GM12874 (cell line): ENCODE measurements at regions not wholly inside any gene's neighbourhood (a gene's known extent, or its start where the extent isn't known, plus 50 kb on each side); places are given as distances from the start of the nearest gene placed in this dataset.

Experiments
- CTCF ChIP-seq: IDR thresholded peaks from 2 replicates; pipeline ENCODE4 v1.5.1; 2011; ENCODE audit warnings: low read depth, mild to moderate bottlenecking, control low read depth, low read length, moderate library complexity; ENCODE audit not compliant: insufficient read depth

DNA sequence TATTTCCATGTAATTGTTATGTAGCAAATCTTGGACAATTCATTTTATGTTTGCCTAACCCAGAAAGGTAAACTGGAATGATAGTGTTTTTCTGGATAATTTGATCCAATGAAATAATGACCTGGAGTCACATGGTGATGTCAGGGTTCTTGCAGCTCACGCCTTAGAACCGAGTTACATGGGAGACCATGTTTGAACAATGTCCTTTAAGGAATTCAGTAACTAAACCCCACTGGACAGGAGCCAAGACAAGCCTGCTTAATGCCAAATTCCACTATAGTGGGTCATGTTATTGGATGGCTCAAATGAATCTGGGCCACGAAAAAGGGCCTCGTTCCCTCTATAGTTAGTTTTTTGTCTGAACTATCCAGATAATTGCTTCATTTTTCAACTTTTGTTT is 255.8 kb upstream of the HMGA2 start:
- TF ChIP-seq CTCF: no peak

GRCh38 chr12:65570451-65571130 is 253.7 kb upstream of the HMGA2 start:
- TF ChIP-seq CTCF: no peak

GRCh38 chr12:65574867-65575266 is 249.4 kb upstream of the HMGA2 start:
- no peak for TF ChIP-seq CTCF

- no peak for TF ChIP-seq CTCF
Observed at GRCh38 chr12:65584016-65584415, 240.3 kb upstream of the HMGA2 start.

GRCh38 chr12:65585648-65586602 is 238.4 kb upstream of the HMGA2 start:
- TF ChIP-seq CTCF: no peak

DNA sequence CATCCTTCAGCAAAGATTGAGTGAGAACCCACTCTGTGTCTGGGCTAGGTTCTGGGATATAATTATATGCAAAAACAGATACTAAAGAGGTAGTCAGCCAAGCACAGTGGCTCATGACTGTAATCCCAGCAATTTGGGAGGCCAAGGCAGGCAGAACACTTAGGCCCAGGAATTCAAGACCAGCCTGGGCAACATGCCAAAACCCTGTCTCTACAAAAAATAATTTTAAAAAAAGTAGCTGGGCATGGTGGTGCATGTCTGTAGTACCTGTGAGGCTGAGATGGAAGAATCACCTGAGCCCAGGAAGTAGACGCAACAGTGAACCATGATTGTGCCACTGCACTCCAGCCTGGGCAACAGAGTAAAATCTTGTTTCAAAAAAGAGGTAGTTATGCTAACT is 237.5 kb upstream of the HMGA2 start:
- no peak for TF ChIP-seq CTCF

DNA sequence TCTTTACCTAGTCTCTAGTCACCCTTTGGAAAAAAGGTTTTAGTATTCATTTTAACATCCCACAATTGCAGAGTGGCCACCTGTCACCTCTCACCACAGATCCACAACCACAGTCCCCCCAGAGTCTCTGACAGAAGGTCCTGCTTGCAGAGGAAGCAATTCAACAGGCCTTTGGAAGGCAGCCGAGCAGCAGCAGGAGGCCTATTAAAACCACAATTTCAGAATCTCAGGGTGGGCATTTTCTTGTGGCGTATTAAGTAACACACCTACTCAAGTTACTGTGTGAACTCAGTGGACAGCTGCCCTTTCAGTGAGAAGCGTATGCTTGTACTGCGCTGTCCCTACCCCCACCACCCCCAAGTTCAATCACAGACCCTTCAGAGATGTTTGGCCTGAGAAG is 234.0 kb upstream of the HMGA2 start:
- TF ChIP-seq CTCF: no peak
